ENCODE measurements at regions not wholly inside any gene's neighbourhood (a gene's known extent, or its start where the extent isn't known, plus 50 kb on each side); places are given as distances from the start of the nearest gene placed in this dataset.

DNA sequence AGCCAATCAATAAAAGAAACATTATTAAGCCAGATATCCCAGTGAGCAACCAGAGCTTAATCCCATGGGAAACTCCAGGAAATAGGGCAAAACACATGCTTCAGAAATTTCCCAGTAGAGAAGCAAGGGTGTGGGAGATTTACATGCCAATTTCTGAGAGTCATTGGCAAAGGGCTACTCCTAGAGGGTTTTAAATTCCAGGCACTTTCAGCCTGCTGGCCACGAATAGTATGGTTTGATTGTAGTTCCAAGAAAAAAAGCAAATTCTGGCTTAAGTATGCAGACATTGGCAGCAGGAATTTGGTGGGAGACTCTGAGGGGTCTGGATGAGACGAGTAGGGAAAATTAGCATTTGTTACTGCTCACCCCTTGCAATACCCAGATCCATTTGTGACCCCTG, 402.1 kb upstream of the SUCLG2 start:
- TF ChIP-seq, protein P1, sequence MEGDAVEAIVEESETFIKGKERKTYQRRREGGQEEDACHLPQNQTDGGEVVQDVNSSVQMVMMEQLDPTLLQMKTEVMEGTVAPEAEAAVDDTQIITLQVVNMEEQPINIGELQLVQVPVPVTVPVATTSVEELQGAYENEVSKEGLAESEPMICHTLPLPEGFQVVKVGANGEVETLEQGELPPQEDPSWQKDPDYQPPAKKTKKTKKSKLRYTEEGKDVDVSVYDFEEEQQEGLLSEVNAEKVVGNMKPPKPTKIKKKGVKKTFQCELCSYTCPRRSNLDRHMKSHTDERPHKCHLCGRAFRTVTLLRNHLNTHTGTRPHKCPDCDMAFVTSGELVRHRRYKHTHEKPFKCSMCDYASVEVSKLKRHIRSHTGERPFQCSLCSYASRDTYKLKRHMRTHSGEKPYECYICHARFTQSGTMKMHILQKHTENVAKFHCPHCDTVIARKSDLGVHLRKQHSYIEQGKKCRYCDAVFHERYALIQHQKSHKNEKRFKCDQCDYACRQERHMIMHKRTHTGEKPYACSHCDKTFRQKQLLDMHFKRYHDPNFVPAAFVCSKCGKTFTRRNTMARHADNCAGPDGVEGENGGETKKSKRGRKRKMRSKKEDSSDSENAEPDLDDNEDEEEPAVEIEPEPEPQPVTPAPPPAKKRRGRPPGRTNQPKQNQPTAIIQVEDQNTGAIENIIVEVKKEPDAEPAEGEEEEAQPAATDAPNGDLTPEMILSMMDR (IDR thresholded peaks at IDR 0.05; ENCODE audit: extremely low read depth in 1 of 2, insufficient read depth in 1 of 2, low read depth in 1 of 2, low read length in 2 of 2), result no peak
- TF ChIP-seq POLR2A (IDR thresholded peaks at IDR 0.05; ENCODE audit: low read depth, low read length) (no peak), GATA2 (IDR thresholded peaks at IDR 0.05; ENCODE audit: insufficient read depth, insufficient read length, low read depth, low read length) (no peak)

All from endothelial cell of umbilical vein (primary cell).